ENCODE measurements at regions not wholly inside any gene's neighbourhood (a gene's known extent, or its start where the extent isn't known, plus 50 kb on each side); places are given as distances from the start of the nearest gene placed in this dataset.

DNA sequence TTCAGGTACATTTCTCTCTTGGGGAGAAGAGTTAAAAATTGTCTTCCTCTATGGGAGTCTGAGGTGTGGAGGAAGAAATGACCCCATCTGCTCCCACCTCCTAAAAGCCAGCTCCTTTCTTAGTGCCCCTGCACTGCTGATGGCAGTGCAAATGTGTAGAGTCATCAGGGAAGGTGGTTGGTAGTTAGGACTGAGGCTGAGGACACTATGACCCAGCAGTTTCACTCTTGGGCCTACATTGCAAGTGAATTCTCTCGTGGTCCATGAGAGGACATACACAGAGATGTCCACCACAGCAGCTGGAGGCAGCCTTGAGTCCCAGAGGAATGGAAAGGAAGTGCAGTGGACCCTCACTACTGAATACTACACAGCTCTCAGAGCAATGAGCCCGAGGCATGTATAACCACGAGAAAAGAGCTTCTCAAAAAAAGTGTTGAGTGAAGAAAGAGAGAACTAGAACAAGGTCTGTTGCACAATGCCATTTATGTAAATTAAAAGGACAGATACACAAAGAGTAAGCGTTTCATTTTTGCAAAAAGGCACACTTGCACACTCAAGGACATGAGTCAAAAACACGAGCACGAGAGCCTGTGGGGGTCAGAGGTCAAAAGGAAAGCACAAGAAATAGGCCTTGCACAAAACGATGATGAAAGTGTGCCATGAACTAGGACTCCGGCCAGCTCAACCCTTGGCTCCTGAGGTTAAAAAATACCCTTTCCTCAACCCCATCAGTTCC lies 164.4 kb upstream of the ADRA1D start:
- TF ChIP-seq, protein P1, sequence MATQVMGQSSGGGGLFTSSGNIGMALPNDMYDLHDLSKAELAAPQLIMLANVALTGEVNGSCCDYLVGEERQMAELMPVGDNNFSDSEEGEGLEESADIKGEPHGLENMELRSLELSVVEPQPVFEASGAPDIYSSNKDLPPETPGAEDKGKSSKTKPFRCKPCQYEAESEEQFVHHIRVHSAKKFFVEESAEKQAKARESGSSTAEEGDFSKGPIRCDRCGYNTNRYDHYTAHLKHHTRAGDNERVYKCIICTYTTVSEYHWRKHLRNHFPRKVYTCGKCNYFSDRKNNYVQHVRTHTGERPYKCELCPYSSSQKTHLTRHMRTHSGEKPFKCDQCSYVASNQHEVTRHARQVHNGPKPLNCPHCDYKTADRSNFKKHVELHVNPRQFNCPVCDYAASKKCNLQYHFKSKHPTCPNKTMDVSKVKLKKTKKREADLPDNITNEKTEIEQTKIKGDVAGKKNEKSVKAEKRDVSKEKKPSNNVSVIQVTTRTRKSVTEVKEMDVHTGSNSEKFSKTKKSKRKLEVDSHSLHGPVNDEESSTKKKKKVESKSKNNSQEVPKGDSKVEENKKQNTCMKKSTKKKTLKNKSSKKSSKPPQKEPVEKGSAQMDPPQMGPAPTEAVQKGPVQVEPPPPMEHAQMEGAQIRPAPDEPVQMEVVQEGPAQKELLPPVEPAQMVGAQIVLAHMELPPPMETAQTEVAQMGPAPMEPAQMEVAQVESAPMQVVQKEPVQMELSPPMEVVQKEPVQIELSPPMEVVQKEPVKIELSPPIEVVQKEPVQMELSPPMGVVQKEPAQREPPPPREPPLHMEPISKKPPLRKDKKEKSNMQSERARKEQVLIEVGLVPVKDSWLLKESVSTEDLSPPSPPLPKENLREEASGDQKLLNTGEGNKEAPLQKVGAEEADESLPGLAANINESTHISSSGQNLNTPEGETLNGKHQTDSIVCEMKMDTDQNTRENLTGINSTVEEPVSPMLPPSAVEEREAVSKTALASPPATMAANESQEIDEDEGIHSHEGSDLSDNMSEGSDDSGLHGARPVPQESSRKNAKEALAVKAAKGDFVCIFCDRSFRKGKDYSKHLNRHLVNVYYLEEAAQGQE (IDR thresholded peaks at IDR 0.05; ENCODE audit: low read depth, low read length), result no peak
- TF ChIP-seq, protein P2, sequence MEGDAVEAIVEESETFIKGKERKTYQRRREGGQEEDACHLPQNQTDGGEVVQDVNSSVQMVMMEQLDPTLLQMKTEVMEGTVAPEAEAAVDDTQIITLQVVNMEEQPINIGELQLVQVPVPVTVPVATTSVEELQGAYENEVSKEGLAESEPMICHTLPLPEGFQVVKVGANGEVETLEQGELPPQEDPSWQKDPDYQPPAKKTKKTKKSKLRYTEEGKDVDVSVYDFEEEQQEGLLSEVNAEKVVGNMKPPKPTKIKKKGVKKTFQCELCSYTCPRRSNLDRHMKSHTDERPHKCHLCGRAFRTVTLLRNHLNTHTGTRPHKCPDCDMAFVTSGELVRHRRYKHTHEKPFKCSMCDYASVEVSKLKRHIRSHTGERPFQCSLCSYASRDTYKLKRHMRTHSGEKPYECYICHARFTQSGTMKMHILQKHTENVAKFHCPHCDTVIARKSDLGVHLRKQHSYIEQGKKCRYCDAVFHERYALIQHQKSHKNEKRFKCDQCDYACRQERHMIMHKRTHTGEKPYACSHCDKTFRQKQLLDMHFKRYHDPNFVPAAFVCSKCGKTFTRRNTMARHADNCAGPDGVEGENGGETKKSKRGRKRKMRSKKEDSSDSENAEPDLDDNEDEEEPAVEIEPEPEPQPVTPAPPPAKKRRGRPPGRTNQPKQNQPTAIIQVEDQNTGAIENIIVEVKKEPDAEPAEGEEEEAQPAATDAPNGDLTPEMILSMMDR (IDR thresholded peaks at IDR 0.05), result no peak
- TF ChIP-seq RAD21 (IDR thresholded peaks at IDR 0.05; ENCODE audit: low read length), result no peak
- no peak for TF ChIP-seq EZH2phosphoT487 (IDR thresholded peaks at IDR 0.05; ENCODE audit: borderline replicate concordance, low read depth)
- TF ChIP-seq, protein P3, sequence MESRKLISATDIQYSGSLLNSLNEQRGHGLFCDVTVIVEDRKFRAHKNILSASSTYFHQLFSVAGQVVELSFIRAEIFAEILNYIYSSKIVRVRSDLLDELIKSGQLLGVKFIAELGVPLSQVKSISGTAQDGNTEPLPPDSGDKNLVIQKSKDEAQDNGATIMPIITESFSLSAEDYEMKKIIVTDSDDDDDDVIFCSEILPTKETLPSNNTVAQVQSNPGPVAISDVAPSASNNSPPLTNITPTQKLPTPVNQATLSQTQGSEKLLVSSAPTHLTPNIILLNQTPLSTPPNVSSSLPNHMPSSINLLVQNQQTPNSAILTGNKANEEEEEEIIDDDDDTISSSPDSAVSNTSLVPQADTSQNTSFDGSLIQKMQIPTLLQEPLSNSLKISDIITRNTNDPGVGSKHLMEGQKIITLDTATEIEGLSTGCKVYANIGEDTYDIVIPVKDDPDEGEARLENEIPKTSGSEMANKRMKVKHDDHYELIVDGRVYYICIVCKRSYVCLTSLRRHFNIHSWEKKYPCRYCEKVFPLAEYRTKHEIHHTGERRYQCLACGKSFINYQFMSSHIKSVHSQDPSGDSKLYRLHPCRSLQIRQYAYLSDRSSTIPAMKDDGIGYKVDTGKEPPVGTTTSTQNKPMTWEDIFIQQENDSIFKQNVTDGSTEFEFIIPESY (IDR thresholded peaks at IDR 0.05; ENCODE audit: borderline replicate concordance, low read depth), result no peak
- TF ChIP-seq POLR2AphosphoS5 (IDR thresholded peaks at IDR 0.05; ENCODE audit: low read depth, low read length), result no peak
- TF ChIP-seq SMC3 (IDR thresholded peaks at IDR 0.05; ENCODE audit: low read depth, low read length), result no peak

All from SK-N-SH (cell line).